ENCODE measurements at regions not wholly inside any gene's neighbourhood (a gene's known extent, or its start where the extent isn't known, plus 50 kb on each side); places are given as distances from the start of the nearest gene placed in this dataset.

GRCh38 chr2:66000901-66001300 is 434.0 kb upstream of the MEIS1 start (continued):
- no peak for TF ChIP-seq FOXJ3 (CRISPR knock-in tag; IDR thresholded peaks at IDR 0.05)
- TF ChIP-seq FOXM1 (IDR thresholded peaks at IDR 0.05; ENCODE audit: low read depth), result no peak
- TF ChIP-seq EP300 (IDR thresholded peaks at IDR 0.05; ENCODE audit: borderline replicate concordance in 1 of 2, low read depth in 1 of 2, low read length in 1 of 2), result no peak
- TF ChIP-seq MXI1 (IDR thresholded peaks at IDR 0.05; ENCODE audit: low read depth, low read length), result no peak
- no peak for TF ChIP-seq MAX (IDR thresholded peaks at IDR 0.05; ENCODE audit: low read depth)
- TF ChIP-seq IRF3 (IDR thresholded peaks at IDR 0.05; ENCODE audit: low read depth, low read length), result no peak
- TF ChIP-seq TAF1 (IDR thresholded peaks at IDR 0.05; ENCODE audit: borderline replicate concordance, low read depth, low read length), result no peak
- TF ChIP-seq GABPA (IDR thresholded peaks at IDR 0.05; ENCODE audit: low read depth), result no peak

- CTCF ChIA-PET, result interaction anchor here (1.0 to 2.9 kb wide), 3 partner anchors 11 to 19 kb away, joined by 4 to 7 read pairs (median 4); no protein-coding TSS in a partner anchor
- H3K27ac ChIP-seq (ENCODE audit: low read depth in 2 of 2, low read length in 1 of 2), result no peak overlapping the region
Observed at GRCh38 chr2:65999796-66000195, 435.1 kb upstream of the MEIS1 start.

More at GRCh38 chr2:65999796-66000195, 435.1 kb upstream of the MEIS1 start:
- POLR2A ChIA-PET, result no interaction called here
- H3K4me1 ChIP-seq (ENCODE audit: control insufficient read depth in 1 of 2, insufficient read depth in 2 of 2, low read depth in 1 of 2, low read length in 1 of 2), result peaks cover 0 to 4% of the 10 kb centered on the region in 2 experiments; a peak in 1 of 4 replicates
- TF ChIP-seq CTCF (IDR thresholded peaks at IDR 0.05) (peak; percentile 22; the same call in 1 of the 2 replicates), EP300 (IDR thresholded peaks at IDR 0.05; ENCODE audit: borderline replicate concordance in 1 of 2, low read depth in 1 of 2, low read length in 1 of 2) (no peak)
- H3K27me3 ChIP-seq (ENCODE audit: insufficient read depth), result no peaks in the 10 kb centered on the region
- H3F3A ChIP-seq (replicated peaks; ENCODE audit: insufficient read depth), result no peaks in the 10 kb centered on the region
- no peaks in the 10 kb centered on the region for H3K36me3 ChIP-seq (replicated peaks in 1 of 2; ENCODE audit: control insufficient read depth in 1 of 2, insufficient read depth in 2 of 2, low read length in 1 of 2)
- WGBS (ENCODE audit: low lambda C conversion rate), result 9% methylated on average over 2 of the region's 2 CpGs
- no peaks in the 10 kb centered on the region for H4K20me1 ChIP-seq (ENCODE audit: insufficient read depth)
- no peaks in the 10 kb centered on the region for H3K9me3 ChIP-seq
- H3K79me2 ChIP-seq (ENCODE audit: insufficient read depth), result no peaks in the 10 kb centered on the region
- no peak overlapping the region for H3K4me2 ChIP-seq
- no peak overlapping the region for H3K4me3 ChIP-seq (ENCODE audit: low read depth in 2 of 2, low read length in 1 of 2)
- no peaks in the 10 kb centered on the region for H3K9me2 ChIP-seq
- no peak overlapping the region for H2AFZ ChIP-seq (ENCODE audit: low read depth)
- H3K9ac ChIP-seq, result no peak overlapping the region
- DNase-seq, result no peak
